Ovary (tissue), 7 donors: ENCODE measurements at regions not wholly inside any gene's neighbourhood (a gene's known extent, or its start where the extent isn't known, plus 50 kb on each side); places are given as distances from the start of the nearest gene placed in this dataset.
A peak's percentile ranks its signal among the peaks of the same experiment; 100 is the strongest.
"Not testable (repeated sequence)": the region's sequence is repeated elsewhere in the genome, so short reads cannot be mapped to it uniquely, and the experiment has no call there.

ENCODE experiments used
- DNase-seq, 5 donors: peaks; one replicate each; pipeline ENCODE4 v3.0.0-alpha.2; 2019 to 2020
- H3K27ac ChIP-seq, 2 donors: fragments of 200-600 bp; one replicate each; pipeline versions ENCODE4 v1.5.1 to v1.8.0; 2019 to 2022
- H3K27me3 ChIP-seq: fragments of 200-600 bp; one replicate; pipeline ENCODE4 v1.8.0; 2022
- H3K36me3 ChIP-seq: fragments of 200-600 bp; sonication (generic); one replicate; pipeline ENCODE4 v1.5.1; 2019
- H3K4me1 ChIP-seq: one replicate; pipeline ENCODE4 v1.8.1; 2013; ENCODE audit warnings: mild to moderate bottlenecking, moderate library complexity; ENCODE audit not compliant: insufficient read depth
- H3K4me3 ChIP-seq: fragments of 200-600 bp; sonication (generic); one replicate; pipeline ENCODE4 v1.5.1; 2017
- H3K9me3 ChIP-seq, 2 donors: fragments of 200-600 bp in 1 of 2; sonication (generic) in 1 of 2; one replicate each; pipeline versions ENCODE4 v1.5.1 to v1.8.1; 2013 to 2019; ENCODE audit warnings: mild to moderate bottlenecking in 1 of 2, moderate library complexity in 1 of 2
- EP300 ChIP-seq: sonication (generic); formaldehyde crosslinking; IDR thresholded peaks from one replicate; pipeline ENCODE4 v1.6.1; 2017; ENCODE audit warnings: antibody characterized with exemption
- POLR2A ChIP-seq: fragments of 450-650 bp; IDR thresholded peaks from one replicate; pipeline ENCODE4 v1.6.1; 2017; ENCODE audit warnings: antibody characterized with exemption, mild to moderate bottlenecking, moderate library complexity
- WGBS, 3 donors: extraction: QIAGEN DNeasy Blood & Tissue Kit in 1 of 3; methylation state at CpG; one replicate each; pipeline versions ENCODE4 v1.1.5 to v1.1.7; 2013 to 2017; 5-methylcytosine and 5-hydroxymethylcytosine counted together
- intact Hi-C, 4 donors: fragments of 100-400 bp; cut with DNase I; formaldehyde crosslinking; loops; one replicate each; pipeline versions ENCODE4 v1.11.0 to v1.15.1; 2022 to 2023
- TF ChIP-seq, protein P1 (sequence below), 3 donors: fragments of 450-650 bp in 2 of 3; fragments of 200-600 bp in 1 of 3; IDR thresholded peaks; one replicate each; pipeline versions ENCODE4 v1.5.1 to v1.8.0; 2016 to 2022; ENCODE audit warnings: antibody characterized with exemption in 3 of 3, mild to moderate bottlenecking in 1 of 3
- donor health status: DM: no; HTN: no; CAD: no; lungs with moderate emphysema.
- donor health status: DM: no; HTN: no; CAD: no.
- donor health status: Bipolar disorder and iron deficiency.
- donor health status: DM: no; HTN: no; CAD: no.
- donor health status: DM: yes; HTN: yes; CAD: no.

DNA sequence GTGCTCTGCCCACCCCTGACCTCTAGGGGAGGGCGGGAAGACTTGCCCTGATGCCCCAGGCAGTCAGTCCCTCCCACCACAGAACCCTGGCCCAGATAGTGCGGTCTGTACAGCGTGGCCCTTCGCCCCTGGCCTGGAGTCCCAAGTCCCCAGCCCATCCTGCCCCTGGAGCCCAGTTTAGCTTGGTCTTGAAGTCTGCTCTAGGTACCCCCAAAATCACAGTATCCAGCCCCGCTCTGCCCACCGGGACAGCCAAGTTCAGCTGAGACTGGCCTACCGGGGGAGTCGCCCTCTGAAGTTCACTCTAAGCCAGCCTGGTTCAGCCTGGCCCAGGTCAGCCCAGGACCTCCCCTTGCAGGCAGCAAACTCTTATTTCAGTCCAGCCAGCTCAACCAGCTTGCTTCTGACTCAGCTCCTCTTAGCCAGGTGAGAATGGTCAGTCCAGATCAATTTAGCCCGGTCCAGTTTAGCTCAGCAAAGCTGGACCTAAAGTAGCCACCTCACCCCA is 75.9 kb downstream of the TMEM121 start:
- H3K9me3 ChIP-seq: no peaks in the 10 kb centered on the region
- no peak for TF ChIP-seq POLR2A
- TF ChIP-seq, protein P1, sequence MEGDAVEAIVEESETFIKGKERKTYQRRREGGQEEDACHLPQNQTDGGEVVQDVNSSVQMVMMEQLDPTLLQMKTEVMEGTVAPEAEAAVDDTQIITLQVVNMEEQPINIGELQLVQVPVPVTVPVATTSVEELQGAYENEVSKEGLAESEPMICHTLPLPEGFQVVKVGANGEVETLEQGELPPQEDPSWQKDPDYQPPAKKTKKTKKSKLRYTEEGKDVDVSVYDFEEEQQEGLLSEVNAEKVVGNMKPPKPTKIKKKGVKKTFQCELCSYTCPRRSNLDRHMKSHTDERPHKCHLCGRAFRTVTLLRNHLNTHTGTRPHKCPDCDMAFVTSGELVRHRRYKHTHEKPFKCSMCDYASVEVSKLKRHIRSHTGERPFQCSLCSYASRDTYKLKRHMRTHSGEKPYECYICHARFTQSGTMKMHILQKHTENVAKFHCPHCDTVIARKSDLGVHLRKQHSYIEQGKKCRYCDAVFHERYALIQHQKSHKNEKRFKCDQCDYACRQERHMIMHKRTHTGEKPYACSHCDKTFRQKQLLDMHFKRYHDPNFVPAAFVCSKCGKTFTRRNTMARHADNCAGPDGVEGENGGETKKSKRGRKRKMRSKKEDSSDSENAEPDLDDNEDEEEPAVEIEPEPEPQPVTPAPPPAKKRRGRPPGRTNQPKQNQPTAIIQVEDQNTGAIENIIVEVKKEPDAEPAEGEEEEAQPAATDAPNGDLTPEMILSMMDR (IDR thresholded peaks at IDR 0.05): no peak
- no peak for TF ChIP-seq EP300
- WGBS, 3 donors: 86 to 87% (median 86%) methylated on average over 8 to 9 of the region's 9 CpGs
- no peaks in the 10 kb centered on the region for H3K36me3 ChIP-seq
- no peaks in the 10 kb centered on the region for H3K4me1 ChIP-seq
- peak in 1 of 5 donors; percentile 5 for DNase-seq
- no peaks in the 10 kb centered on the region for H3K27me3 ChIP-seq
- H3K27ac ChIP-seq: no peak overlapping the region
- intact Hi-C loops: no loop called here
- H3K4me3 ChIP-seq: no peak overlapping the region

DNA sequence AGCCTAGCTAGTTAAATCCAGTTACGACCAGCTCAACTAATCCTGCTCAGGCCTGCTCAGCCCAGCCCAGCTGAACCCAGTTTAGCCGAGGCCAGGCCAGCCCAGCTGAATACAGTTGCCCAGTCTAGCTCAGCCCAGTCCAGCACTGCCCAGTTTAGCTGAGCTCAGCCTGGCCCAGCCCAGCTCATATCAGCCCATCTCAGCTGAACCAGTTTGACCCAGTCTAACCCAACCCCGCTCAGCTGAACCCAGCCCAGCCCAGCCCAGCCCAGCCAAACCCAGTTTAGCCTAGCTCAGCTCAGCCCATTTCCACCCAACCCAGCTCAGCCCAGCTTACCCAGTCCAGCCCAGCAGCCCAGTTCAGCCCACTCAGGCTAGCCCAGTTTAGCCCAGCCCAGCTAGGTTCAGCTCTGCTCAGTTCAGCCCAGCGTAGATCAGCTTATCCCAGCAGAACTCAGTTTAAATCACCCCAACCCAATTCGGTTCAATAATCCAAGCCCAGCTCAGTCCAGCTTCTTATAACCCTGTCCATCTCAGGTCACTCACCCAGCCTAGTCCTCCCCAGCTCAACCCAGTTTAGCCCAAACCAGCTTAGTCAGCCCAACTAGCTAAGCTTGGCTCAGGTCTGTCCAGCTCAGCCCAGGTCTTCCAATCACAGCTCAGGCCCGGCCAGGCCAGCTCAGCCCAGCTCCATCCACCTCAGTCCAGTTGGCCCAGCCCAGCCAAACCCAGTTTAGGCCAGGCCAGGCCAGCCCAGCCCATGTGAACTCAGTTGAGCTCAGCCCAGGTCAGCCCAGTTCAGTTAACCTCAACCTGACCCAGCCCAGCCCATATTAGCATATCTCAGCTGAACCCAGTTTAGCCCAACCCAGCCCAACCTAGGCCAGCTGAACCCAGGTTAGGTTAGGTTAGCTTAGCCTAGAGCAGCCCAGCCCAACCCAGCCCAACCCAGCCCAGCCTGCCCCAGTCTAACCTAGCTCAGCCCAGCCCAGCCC is 76.7 kb downstream of the TMEM121 start:
- TF ChIP-seq, protein P1 (IDR thresholded peaks at IDR 0.05): no peak
- TF ChIP-seq EP300 (no peak), POLR2A (no peak)
- WGBS, 3 donors: 77 to 90% (median 83%) methylated on average over 6 of the region's 6 CpGs
- DNase-seq: no peak

DNA sequence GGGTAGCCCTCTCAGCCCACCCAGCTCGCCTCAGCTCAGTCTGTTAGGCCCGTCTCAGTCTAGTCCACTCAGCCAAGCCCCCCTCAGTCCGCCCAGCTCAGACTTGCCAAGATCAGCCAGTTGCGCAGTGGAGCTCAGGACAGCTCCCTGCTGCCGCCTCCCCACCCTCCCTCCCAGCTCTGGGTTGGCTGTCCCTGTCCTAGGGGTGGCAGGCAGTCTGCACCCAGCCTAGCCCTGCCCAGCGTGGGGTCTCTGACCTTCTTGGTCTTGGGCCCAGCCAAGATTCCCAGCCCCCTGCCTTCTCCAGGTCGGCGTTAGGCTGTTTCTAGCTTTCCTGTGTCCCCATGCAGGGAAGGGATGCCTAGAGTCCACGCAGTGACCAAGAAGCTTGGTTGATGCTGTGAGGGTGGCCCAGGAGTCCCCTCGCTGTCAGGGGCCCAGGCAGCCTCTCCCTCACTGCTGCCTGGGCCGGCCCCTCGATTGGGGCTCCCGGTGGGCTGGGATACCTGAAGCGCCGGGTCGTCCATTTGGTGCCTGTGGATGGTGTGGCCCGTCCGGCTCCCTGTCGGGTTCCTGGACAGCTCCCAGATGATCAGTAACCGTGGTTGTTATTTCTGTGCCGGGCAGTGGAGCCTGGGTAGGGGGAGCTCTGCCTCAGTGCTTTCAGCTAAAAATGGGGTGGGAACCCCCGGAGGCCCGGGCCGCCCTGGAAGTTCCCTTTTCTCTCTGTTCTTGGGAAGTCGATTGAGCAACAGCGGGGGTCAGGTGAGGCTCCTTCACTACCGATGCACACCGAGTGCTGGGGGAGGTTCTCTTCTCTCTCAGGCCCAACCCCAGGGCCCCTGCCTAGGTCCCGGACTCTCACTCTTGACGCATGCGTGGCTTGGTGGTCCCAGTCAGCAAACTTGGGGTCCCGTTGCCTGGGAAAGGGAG is 78.4 kb downstream of the TMEM121 start:
- H3K27ac ChIP-seq, DNase-seq, H3K4me1 ChIP-seq, intact Hi-C loops, H3K36me3 ChIP-seq, H3K9me3 ChIP-seq, H3K4me3 ChIP-seq, H3K27me3 ChIP-seq: not testable (repeated sequence)
- WGBS, 3 donors: 82 to 84% (median 84%) methylated on average over 21 to 29 of the region's 32 CpGs

More for the DNA sequence above, 76.7 kb downstream of the TMEM121 start:
- no peak overlapping the region for H3K27ac ChIP-seq
- no peak overlapping the region for H3K4me3 ChIP-seq
- H3K4me1 ChIP-seq: no peaks in the 10 kb centered on the region
- intact Hi-C loops: no loop called here
- H3K9me3 ChIP-seq: no peaks in the 10 kb centered on the region
- no peaks in the 10 kb centered on the region for H3K36me3 ChIP-seq
- no peaks in the 10 kb centered on the region for H3K27me3 ChIP-seq

DNA sequence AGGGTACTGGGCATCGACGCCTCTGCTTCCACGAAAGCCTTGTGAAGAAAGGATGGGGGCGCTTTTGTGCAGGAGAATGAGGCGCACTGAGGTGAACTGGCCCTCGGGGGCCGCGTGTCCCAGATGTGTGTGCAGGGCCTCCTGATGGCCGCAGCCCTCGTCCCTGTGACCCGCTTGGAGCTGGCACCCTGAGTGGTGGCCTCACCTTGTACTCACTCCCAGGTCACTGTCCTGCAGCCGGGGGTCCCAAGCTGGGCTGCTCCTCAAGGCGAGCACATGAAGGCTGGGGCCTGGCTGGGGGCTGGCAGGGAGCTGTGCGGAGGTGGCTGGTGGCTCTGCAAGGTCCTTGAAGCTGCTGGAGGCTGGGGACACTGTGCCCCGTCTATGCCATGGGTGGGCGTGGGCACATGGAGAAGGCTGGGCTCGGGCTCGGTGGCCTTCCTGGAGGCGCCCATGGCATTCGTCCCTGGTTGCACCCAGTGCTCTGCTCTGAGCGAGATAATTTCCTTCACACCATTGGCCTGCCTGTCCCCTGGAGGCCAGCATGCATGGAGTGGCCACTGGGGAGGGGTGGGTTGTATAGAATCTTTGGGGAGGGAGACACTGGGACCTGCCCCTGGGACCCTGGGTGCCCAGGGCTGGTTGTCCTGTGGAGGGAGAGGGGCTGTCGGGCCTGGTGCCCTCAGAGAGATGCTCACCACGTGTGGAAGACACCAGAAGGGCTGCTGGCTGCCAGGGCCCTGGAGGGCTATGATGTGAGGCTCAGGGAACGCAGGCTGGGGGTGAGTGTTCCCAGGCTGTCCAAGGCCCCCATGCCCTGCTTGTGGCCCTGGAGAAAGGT is 79.3 kb downstream of the TMEM121 start:
- no peak overlapping the region for H3K4me3 ChIP-seq
- H3K36me3 ChIP-seq: no peaks in the 10 kb centered on the region
- H3K27me3 ChIP-seq: no peaks in the 10 kb centered on the region
- no peaks in the 10 kb centered on the region for H3K4me1 ChIP-seq
- intact Hi-C loops: no loop called here
- DNase-seq: peak in 1 of 5 donors; percentile 14
- no peak overlapping the region for H3K27ac ChIP-seq
- 84 to 86% (median 86%) methylated on average over 24 of the region's 24 CpGs for WGBS, 3 donors
- TF ChIP-seq EP300 (no peak), POLR2A (no peak)
- TF ChIP-seq, protein P1 (IDR thresholded peaks at IDR 0.05): no peak
- H3K9me3 ChIP-seq: no peaks in the 10 kb centered on the region

DNA sequence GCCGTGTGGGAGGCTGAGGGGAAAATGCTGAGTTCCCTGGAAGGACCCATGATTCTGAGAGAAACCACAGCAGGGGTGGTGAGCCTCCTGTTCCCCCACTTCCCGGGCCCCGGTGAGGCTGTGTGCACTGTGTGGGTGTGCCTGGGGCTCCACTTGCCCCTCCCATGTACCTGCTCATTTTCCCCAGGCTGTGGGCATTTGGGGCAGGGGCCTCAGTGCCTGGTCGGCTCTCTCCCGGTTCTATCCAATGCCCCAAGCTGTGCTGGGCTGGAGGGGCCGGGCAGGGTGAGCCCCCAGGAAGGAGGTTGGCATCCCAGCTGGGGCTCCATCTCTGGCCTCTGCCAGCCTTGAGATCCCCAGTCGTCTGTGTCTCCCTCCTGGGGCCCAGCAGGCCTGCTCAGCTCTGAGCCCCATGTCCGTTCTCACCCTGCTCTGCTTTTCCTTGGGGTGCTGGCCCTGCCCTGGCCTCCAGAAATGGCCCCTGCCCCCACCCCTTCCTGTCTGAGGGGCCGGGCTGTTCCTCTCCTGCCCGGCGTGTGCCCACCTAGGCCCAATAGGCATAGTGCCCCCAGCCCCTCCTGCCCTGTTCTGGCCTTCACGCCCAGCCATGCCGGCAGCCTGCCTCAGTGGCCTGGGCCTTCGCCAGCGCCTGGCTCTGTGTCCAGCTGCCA is 80.1 kb downstream of the TMEM121 start:
- H3K9me3 ChIP-seq, H3K27me3 ChIP-seq, H3K27ac ChIP-seq, H3K36me3 ChIP-seq, intact Hi-C loops, H3K4me1 ChIP-seq, H3K4me3 ChIP-seq: not testable (repeated sequence)
- WGBS, 3 donors: 71 to 80% (median 78%) methylated on average over 15 of the region's 15 CpGs
- DNase-seq: peak in 1 of 5 donors; percentile 3

DNA sequence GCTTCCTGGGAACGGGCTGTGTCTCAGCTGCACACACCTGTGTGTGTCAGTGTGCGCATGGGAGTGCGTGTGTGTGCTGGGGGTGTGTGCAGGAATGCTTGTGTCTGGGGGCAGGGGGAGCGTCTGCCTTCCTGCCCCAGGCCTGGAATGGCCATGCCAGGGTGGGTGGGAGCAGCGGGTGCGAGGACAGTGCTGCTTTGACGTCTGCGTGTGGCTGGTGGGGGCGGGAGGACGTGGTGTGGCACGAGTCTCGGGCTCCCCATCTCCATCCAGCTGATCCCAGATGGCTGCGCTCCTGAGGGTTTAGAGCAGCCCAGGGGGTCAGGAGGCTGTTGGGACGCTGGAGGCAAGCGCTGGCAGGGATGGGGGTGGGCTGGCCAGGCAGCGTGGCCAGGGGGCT is 80.6 kb downstream of the TMEM121 start:
- H3K36me3 ChIP-seq, H3K4me1 ChIP-seq, H3K9me3 ChIP-seq, intact Hi-C loops, H3K27me3 ChIP-seq, H3K4me3 ChIP-seq, H3K27ac ChIP-seq: not testable (repeated sequence)
- WGBS, 3 donors: 73 to 77% (median 73%) methylated on average over 6 to 14 of the region's 16 CpGs
- DNase-seq: peak in 1 of 5 donors; percentile 17

DNA sequence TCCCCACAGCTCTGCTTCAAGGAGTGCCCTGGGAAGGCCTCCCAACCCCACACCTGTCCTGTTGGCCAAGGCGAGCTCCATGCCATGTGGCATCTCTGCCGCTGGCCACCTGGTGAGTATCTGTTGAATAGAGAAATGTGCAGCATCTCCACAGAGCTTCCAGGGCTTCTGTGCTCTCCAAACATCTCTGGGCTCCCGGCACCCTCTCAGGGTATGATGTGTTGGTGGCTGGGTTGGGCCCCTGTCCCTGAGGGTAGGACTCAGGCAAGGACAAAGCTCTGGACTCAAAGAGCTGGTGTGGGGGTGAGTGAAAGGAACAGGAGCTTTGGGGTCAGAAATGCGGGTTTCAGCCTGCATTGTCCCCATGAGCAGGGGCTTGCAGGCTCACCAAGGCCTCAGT is 88.6 kb downstream of the TMEM121 start:
- DNase-seq, H3K4me3 ChIP-seq, H3K9me3 ChIP-seq, H3K27me3 ChIP-seq, intact Hi-C loops, H3K4me1 ChIP-seq, H3K36me3 ChIP-seq, H3K27ac ChIP-seq: not testable (repeated sequence)
- 70 to 88% (median 83%) methylated on average over 2 to 3 of the region's 4 CpGs for WGBS, 3 donors
